ENCODE measurements at regions not wholly inside any gene's neighbourhood (a gene's known extent, or its start where the extent isn't known, plus 50 kb on each side); places are given as distances from the start of the nearest gene placed in this dataset.

GRCh38 chr16:8430401-8430800, 159.9 kb downstream of the TMEM114 start:
- no peak for TF ChIP-seq EZH2 (IDR thresholded peaks at IDR 0.05; ENCODE audit: low read length)
- TF ChIP-seq CTCF (optimal IDR thresholded peaks at IDR 0.05 in 1 of 3, IDR thresholded peaks at IDR 0.05 in 1 of 3, conservative IDR thresholded peaks at IDR 0.05 in 1 of 3; ENCODE audit: extremely low read depth in 1 of 3, insufficient read depth in 2 of 3, low read length in 3 of 3): no peak
